Neural crest cell (in vitro differentiated cells): ENCODE measurements at regions not wholly inside any gene's neighbourhood (a gene's known extent, or its start where the extent isn't known, plus 50 kb on each side); places are given as distances from the start of the nearest gene placed in this dataset.
A peak's percentile ranks its signal among the peaks of the same experiment; 100 is the strongest.

Experiments
- DNase-seq: peaks from one replicate; pipeline ENCODE4 v3.0.0; 2021; ENCODE audit warnings: low read depth, mixed read lengths, low spot score
- H3K27ac Mint-ChIP-seq: one replicate; pipeline ENCODE4 v1.8.0; 2021; ENCODE audit warnings: mild to moderate bottlenecking, mixed read lengths; ENCODE audit not compliant: unreplicated experiment
- H3K27me3 Mint-ChIP-seq: 2 replicates; pipeline ENCODE4 v1.8.0; 2021; ENCODE audit warnings: low read depth, mild to moderate bottlenecking, mixed read lengths
- H3K36me3 Mint-ChIP-seq: 2 replicates; pipeline ENCODE4 v1.8.0; 2021; ENCODE audit warnings: low read depth, mild to moderate bottlenecking, mixed read lengths
- H3K4me1 Mint-ChIP-seq: 2 replicates; pipeline ENCODE4 v1.8.0; 2021; ENCODE audit warnings: mixed read lengths
- H3K4me3 Mint-ChIP-seq: one replicate; pipeline ENCODE4 v1.8.0; 2021; ENCODE audit warnings: mild to moderate bottlenecking, mixed read lengths
- H3K9me3 Mint-ChIP-seq: 2 replicates; pipeline ENCODE4 v1.8.0; 2021; ENCODE audit warnings: mixed read lengths
- CTCF ChIP-seq: fragments of 200-600 bp; sonication (generic); conservative IDR thresholded peaks from 2 replicates; pipeline ENCODE4 v1.5.0; 2021; ENCODE audit warnings: antibody characterized with exemption, mild to moderate bottlenecking

- no peak for DNase-seq
- TF ChIP-seq CTCF, result no peak
- no peak overlapping the region for H3K27ac Mint-ChIP-seq
- H3K27me3 Mint-ChIP-seq, result no peaks in the 10 kb centered on the region
- no peak overlapping the region for H3K4me3 Mint-ChIP-seq
- H3K9me3 Mint-ChIP-seq, result peaks cover 3% of the 10 kb centered on the region
- H3K4me1 Mint-ChIP-seq, result no peaks in the 10 kb centered on the region
- H3K36me3 Mint-ChIP-seq, result no peaks in the 10 kb centered on the region
Observed at GRCh38 chr2:126769118-126769517, 113.2 kb downstream of the GYPC start.

- H3K36me3 Mint-ChIP-seq, result no peaks in the 10 kb centered on the region
- peaks cover 3% of the 10 kb centered on the region for H3K9me3 Mint-ChIP-seq
- TF ChIP-seq CTCF, result no peak
- H3K4me1 Mint-ChIP-seq, result peaks cover 3% of the 10 kb centered on the region
- no peak for DNase-seq
- no peak overlapping the region for H3K27ac Mint-ChIP-seq
- H3K27me3 Mint-ChIP-seq, result no peaks in the 10 kb centered on the region
- no peak overlapping the region for H3K4me3 Mint-ChIP-seq
Observed at GRCh38 chr2:126770466-126770865, 114.5 kb downstream of the GYPC start.

DNA sequence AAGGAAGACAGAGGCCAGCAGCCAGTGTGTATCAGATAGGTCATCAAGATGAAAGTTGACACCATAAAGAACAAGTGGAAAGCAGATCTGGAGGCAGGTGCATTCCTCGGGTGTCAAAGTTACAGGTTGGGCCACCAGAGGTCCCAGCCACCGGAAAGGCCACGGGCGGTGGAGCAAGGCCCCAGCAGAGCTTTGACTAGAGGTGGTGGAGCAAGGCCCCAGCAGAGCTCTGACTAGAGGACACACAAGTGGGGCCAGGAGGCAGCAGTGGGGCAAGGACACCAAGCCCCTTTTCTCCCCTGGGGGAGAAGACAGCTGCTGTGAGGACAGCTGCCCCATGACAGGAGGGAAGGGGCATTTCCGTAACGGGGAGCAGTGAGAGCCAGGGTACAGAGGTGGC is 115.1 kb downstream of the GYPC start:
- no peak for DNase-seq
- no peak for TF ChIP-seq CTCF
- Mint-ChIP-seq H3K4me3 (no peak overlapping the region), H3K9me3 (peaks cover 3% of the 10 kb centered on the region), H3K4me1 (peaks cover 7% of the 10 kb centered on the region), H3K27ac (no peak overlapping the region), H3K36me3 (no peaks in the 10 kb centered on the region), H3K27me3 (peaks cover under 1% of the 10 kb centered on the region)

DNA sequence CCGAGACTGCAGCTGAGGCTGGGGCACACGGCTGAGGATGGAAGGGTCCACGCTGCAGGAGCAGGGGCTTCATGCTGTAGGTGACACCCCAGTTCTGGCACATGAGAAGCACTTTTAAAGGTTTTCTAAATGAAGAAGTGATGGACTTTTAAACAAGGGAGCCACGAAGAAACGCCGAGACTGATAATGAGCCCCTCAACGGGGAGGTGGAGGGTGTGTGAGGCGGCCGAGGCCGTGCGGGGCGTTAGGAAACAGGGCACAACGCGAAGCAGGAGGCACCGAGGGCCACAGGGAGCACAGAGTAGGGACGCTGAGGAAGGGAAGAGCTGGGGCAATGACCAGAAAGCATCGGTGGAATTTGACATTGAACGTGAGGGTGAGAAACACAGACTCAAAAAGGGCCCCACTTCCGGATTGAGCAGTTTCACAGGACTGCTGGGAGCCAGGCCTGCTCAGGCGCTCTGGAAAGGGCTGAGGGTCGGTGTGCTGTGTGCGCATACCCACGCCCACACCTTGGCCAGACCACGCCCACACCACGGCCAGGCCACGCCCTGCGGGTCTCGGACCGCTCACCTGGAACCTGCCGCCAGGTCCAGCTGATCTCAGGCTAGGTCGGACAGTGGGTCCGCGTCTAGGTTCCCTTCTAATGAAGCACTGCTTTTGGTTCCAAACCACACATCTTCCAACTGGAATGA is 115.7 kb downstream of the GYPC start:
- TF ChIP-seq CTCF, result no peak
- no peak overlapping the region for H3K4me3 Mint-ChIP-seq
- peak overlapping the region; percentile 81 for H3K27ac Mint-ChIP-seq
- no peak for DNase-seq
- H3K4me1 Mint-ChIP-seq, result peaks cover 9% of the 10 kb centered on the region
- peaks cover 3% of the 10 kb centered on the region for H3K27me3 Mint-ChIP-seq
- no peaks in the 10 kb centered on the region for H3K36me3 Mint-ChIP-seq
- peaks cover 3% of the 10 kb centered on the region for H3K9me3 Mint-ChIP-seq

DNA sequence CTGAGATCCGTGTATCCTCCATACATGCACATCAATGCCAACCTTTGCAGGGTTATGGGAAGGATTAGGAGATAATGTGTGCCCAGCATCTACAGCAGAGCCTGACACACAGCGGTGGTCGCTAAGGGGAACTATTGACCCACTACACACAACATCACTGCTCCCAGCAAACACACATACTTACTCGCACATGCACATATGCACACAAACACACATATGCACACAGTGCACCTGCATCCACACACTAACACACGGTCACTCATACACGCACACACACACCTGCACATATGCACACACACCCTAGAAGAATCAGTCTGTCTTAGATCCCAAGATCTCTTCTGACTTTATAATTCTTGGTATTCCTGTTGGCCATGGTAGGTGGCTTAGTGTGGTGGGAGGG is 118.3 kb downstream of the GYPC start:
- Mint-ChIP-seq H3K9me3 (peaks cover 3% of the 10 kb centered on the region), H3K27me3 (peaks cover 6% of the 10 kb centered on the region)

More for the DNA sequence above, 118.3 kb downstream of the GYPC start:
- Mint-ChIP-seq H3K27ac (no peak overlapping the region), H3K4me3 (no peak overlapping the region), H3K4me1 (peaks cover 24% of the 10 kb centered on the region), H3K36me3 (no peaks in the 10 kb centered on the region)
- no peak for TF ChIP-seq CTCF
- no peak for DNase-seq
